ENCODE measurements at regions not wholly inside any gene's neighbourhood (a gene's known extent, or its start where the extent isn't known, plus 50 kb on each side); places are given as distances from the start of the nearest gene placed in this dataset.

GRCh38 chr11:133619973-133620372 is 87.7 kb upstream of the OPCML start:
- H2AFZ ChIP-seq (ENCODE audit: low read depth, low read length) = no peak overlapping the region
- peaks cover 19% of the 10 kb centered on the region for H3K27me3 ChIP-seq (ENCODE audit: insufficient read depth, low read length, poor library complexity)
- DNase-seq = no peak
- no peak overlapping the region for H3K27ac ChIP-seq (ENCODE audit: low read length)
- H3K4me1 ChIP-seq (ENCODE audit: insufficient read depth, low read length) = no peaks in the 10 kb centered on the region
- H3K4me3 ChIP-seq (ENCODE audit: low read depth in 1 of 2, low read length in 2 of 2) = no peak overlapping the region
- no peak for TF ChIP-seq EZH2 (IDR thresholded peaks at IDR 0.05; ENCODE audit: borderline replicate concordance, low read depth, low read length, severe bottlenecking)
- peak; percentile 39 for TF ChIP-seq CTCF (IDR thresholded peaks at IDR 0.05; ENCODE audit: borderline replicate concordance, extremely low read depth, low read length, poor library complexity, severe bottlenecking)
- no peaks in the 10 kb centered on the region for H3K36me3 ChIP-seq (ENCODE audit: insufficient read depth, low read length)
- ATAC-seq (ENCODE audit: insufficient read depth, low read depth) = no peak
- H4K20me1 ChIP-seq (ENCODE audit: insufficient read depth, low read length) = no peaks in the 10 kb centered on the region
- H3K9ac ChIP-seq (ENCODE audit: low read depth, low read length) = no peak overlapping the region
- H3K79me2 ChIP-seq (ENCODE audit: insufficient read depth, low read length) = no peaks in the 10 kb centered on the region
- H3K9me3 ChIP-seq (ENCODE audit: insufficient read depth, low read length, severe bottlenecking) = no peaks in the 10 kb centered on the region
- no peak overlapping the region for H3K4me2 ChIP-seq (ENCODE audit: insufficient read depth, low read length)

GRCh38 chr11:133619397-133619796 is 87.1 kb upstream of the OPCML start:
- no peak for ATAC-seq (ENCODE audit: insufficient read depth, low read depth)
- Histone ChIP-seq H3K4me2 (ENCODE audit: insufficient read depth, low read length) (no peak overlapping the region), H3K79me2 (ENCODE audit: insufficient read depth, low read length) (no peaks in the 10 kb centered on the region), H3K27ac (ENCODE audit: low read length) (no peak overlapping the region), H3K9me3 (ENCODE audit: insufficient read depth, low read length, severe bottlenecking) (no peaks in the 10 kb centered on the region), H4K20me1 (ENCODE audit: insufficient read depth, low read length) (no peaks in the 10 kb centered on the region), H3K9ac (ENCODE audit: low read depth, low read length) (no peak overlapping the region), H2AFZ (ENCODE audit: low read depth, low read length) (no peak overlapping the region), H3K27me3 (ENCODE audit: insufficient read depth, low read length, poor library complexity) (peaks cover 13% of the 10 kb centered on the region), H3K36me3 (ENCODE audit: insufficient read depth, low read length) (no peaks in the 10 kb centered on the region), H3K4me1 (ENCODE audit: insufficient read depth, low read length) (no peaks in the 10 kb centered on the region), H3K4me3 (ENCODE audit: low read depth in 1 of 2, low read length in 2 of 2) (no peak overlapping the region)
- TF ChIP-seq EZH2 (IDR thresholded peaks at IDR 0.05; ENCODE audit: borderline replicate concordance, low read depth, low read length, severe bottlenecking) (no peak), CTCF (IDR thresholded peaks at IDR 0.05; ENCODE audit: borderline replicate concordance, extremely low read depth, low read length, poor library complexity, severe bottlenecking) (no peak)
- no peak for DNase-seq

- Histone ChIP-seq H3K27ac (ENCODE audit: low read length) (no peak overlapping the region), H3K9me3 (ENCODE audit: insufficient read depth, low read length, severe bottlenecking) (no peaks in the 10 kb centered on the region), H3K36me3 (ENCODE audit: insufficient read depth, low read length) (no peaks in the 10 kb centered on the region), H3K4me3 (ENCODE audit: low read depth in 1 of 2, low read length in 2 of 2) (no peak overlapping the region), H3K79me2 (ENCODE audit: insufficient read depth, low read length) (no peaks in the 10 kb centered on the region), H3K4me2 (ENCODE audit: insufficient read depth, low read length) (no peak overlapping the region), H4K20me1 (ENCODE audit: insufficient read depth, low read length) (no peaks in the 10 kb centered on the region), H2AFZ (ENCODE audit: low read depth, low read length) (no peak overlapping the region), H3K4me1 (ENCODE audit: insufficient read depth, low read length) (no peaks in the 10 kb centered on the region), H3K9ac (ENCODE audit: low read depth, low read length) (no peak overlapping the region), H3K27me3 (ENCODE audit: insufficient read depth, low read length, poor library complexity) (peaks cover 12% of the 10 kb centered on the region)
- DNase-seq (no peak), ATAC-seq (ENCODE audit: insufficient read depth, low read depth) (no peak)
- no peak for TF ChIP-seq CTCF (IDR thresholded peaks at IDR 0.05; ENCODE audit: borderline replicate concordance, extremely low read depth, low read length, poor library complexity, severe bottlenecking)
- TF ChIP-seq EZH2 (IDR thresholded peaks at IDR 0.05; ENCODE audit: borderline replicate concordance, low read depth, low read length, severe bottlenecking) = no peak
Observed at GRCh38 chr11:133618544-133618943, 86.2 kb upstream of the OPCML start.

GRCh38 chr11:133608496-133608895 is 76.2 kb upstream of the OPCML start:
- no peaks in the 10 kb centered on the region for H3K4me1 ChIP-seq (ENCODE audit: insufficient read depth, low read length)
- no peak overlapping the region for H3K4me2 ChIP-seq (ENCODE audit: insufficient read depth, low read length)
- H3K9me3 ChIP-seq (ENCODE audit: insufficient read depth, low read length, severe bottlenecking) = peaks cover 4% of the 10 kb centered on the region
- H2AFZ ChIP-seq (ENCODE audit: low read depth, low read length) = no peak overlapping the region
- peaks cover 25% of the 10 kb centered on the region for H3K27me3 ChIP-seq (ENCODE audit: insufficient read depth, low read length, poor library complexity)
- no peak for ATAC-seq (ENCODE audit: insufficient read depth, low read depth)
- no peak for DNase-seq
- H3K79me2 ChIP-seq (ENCODE audit: insufficient read depth, low read length) = no peaks in the 10 kb centered on the region
- H3K4me3 ChIP-seq (ENCODE audit: low read depth in 1 of 2, low read length in 2 of 2) = no peak overlapping the region
- no peaks in the 10 kb centered on the region for H4K20me1 ChIP-seq (ENCODE audit: insufficient read depth, low read length)
- no peak for TF ChIP-seq CTCF (IDR thresholded peaks at IDR 0.05; ENCODE audit: borderline replicate concordance, extremely low read depth, low read length, poor library complexity, severe bottlenecking)
- no peak for TF ChIP-seq EZH2 (IDR thresholded peaks at IDR 0.05; ENCODE audit: borderline replicate concordance, low read depth, low read length, severe bottlenecking)
- H3K27ac ChIP-seq (ENCODE audit: low read length) = no peak overlapping the region
- no peak overlapping the region for H3K9ac ChIP-seq (ENCODE audit: low read depth, low read length)
- no peaks in the 10 kb centered on the region for H3K36me3 ChIP-seq (ENCODE audit: insufficient read depth, low read length)

Data from DND-41 (cell line).